ENCODE measurements at regions not wholly inside any gene's neighbourhood (a gene's known extent, or its start where the extent isn't known, plus 50 kb on each side); places are given as distances from the start of the nearest gene placed in this dataset.

GRCh38 chr6:23654745-23655144 is 471.3 kb upstream of the NRSN1 start:
- H3K79me2 ChIP-seq (ENCODE audit: insufficient read depth, low read length) = no peaks in the 10 kb centered on the region
- no peaks in the 10 kb centered on the region for H3K36me3 ChIP-seq (ENCODE audit: insufficient read depth, low read length)
- no peaks in the 10 kb centered on the region for H3K4me1 ChIP-seq (ENCODE audit: insufficient read depth, low read length)
- H3K9ac ChIP-seq (ENCODE audit: low read depth, low read length) = no peak overlapping the region
- no peaks in the 10 kb centered on the region for H4K20me1 ChIP-seq (ENCODE audit: insufficient read depth, low read length)
- DNase-seq (no peak), ATAC-seq (ENCODE audit: insufficient read depth, low read depth) (no peak)
- no peak overlapping the region for H3K27ac ChIP-seq (ENCODE audit: low read length)
- H2AFZ ChIP-seq (ENCODE audit: low read depth, low read length) = no peak overlapping the region
- H3K27me3 ChIP-seq (ENCODE audit: insufficient read depth, low read length, poor library complexity) = no peaks in the 10 kb centered on the region
- no peak overlapping the region for H3K4me2 ChIP-seq (ENCODE audit: insufficient read depth, low read length)
- TF ChIP-seq EZH2 (IDR thresholded peaks at IDR 0.05; ENCODE audit: borderline replicate concordance, low read depth, low read length, severe bottlenecking) = no peak
- no peak for TF ChIP-seq CTCF (IDR thresholded peaks at IDR 0.05; ENCODE audit: borderline replicate concordance, extremely low read depth, low read length, poor library complexity, severe bottlenecking)
- H3K9me3 ChIP-seq (ENCODE audit: insufficient read depth, low read length, severe bottlenecking) = no peaks in the 10 kb centered on the region
- H3K4me3 ChIP-seq (ENCODE audit: low read depth in 1 of 2, low read length in 2 of 2) = no peak overlapping the region

GRCh38 chr6:23655525-23655924 is 470.5 kb upstream of the NRSN1 start:
- no peak overlapping the region for H3K4me2 ChIP-seq (ENCODE audit: insufficient read depth, low read length)
- H3K9me3 ChIP-seq (ENCODE audit: insufficient read depth, low read length, severe bottlenecking) = no peaks in the 10 kb centered on the region
- no peaks in the 10 kb centered on the region for H3K79me2 ChIP-seq (ENCODE audit: insufficient read depth, low read length)
- no peaks in the 10 kb centered on the region for H4K20me1 ChIP-seq (ENCODE audit: insufficient read depth, low read length)
- H3K27me3 ChIP-seq (ENCODE audit: insufficient read depth, low read length, poor library complexity) = no peaks in the 10 kb centered on the region
- no peak overlapping the region for H3K4me3 ChIP-seq (ENCODE audit: low read depth in 1 of 2, low read length in 2 of 2)
- no peaks in the 10 kb centered on the region for H3K4me1 ChIP-seq (ENCODE audit: insufficient read depth, low read length)
- no peak for DNase-seq
- H2AFZ ChIP-seq (ENCODE audit: low read depth, low read length) = no peak overlapping the region
- H3K36me3 ChIP-seq (ENCODE audit: insufficient read depth, low read length) = no peaks in the 10 kb centered on the region
- no peak overlapping the region for H3K27ac ChIP-seq (ENCODE audit: low read length)
- TF ChIP-seq EZH2 (IDR thresholded peaks at IDR 0.05; ENCODE audit: borderline replicate concordance, low read depth, low read length, severe bottlenecking) (no peak), CTCF (IDR thresholded peaks at IDR 0.05; ENCODE audit: borderline replicate concordance, extremely low read depth, low read length, poor library complexity, severe bottlenecking) (no peak)
- ATAC-seq (ENCODE audit: insufficient read depth, low read depth) = no peak
- H3K9ac ChIP-seq (ENCODE audit: low read depth, low read length) = no peak overlapping the region

- no peak overlapping the region for H3K27ac ChIP-seq (ENCODE audit: low read length)
- no peak overlapping the region for H2AFZ ChIP-seq (ENCODE audit: low read depth, low read length)
- no peak overlapping the region for H3K4me3 ChIP-seq (ENCODE audit: low read depth in 1 of 2, low read length in 2 of 2)
- H3K4me1 ChIP-seq (ENCODE audit: insufficient read depth, low read length) = no peaks in the 10 kb centered on the region
- no peaks in the 10 kb centered on the region for H3K27me3 ChIP-seq (ENCODE audit: insufficient read depth, low read length, poor library complexity)
- no peak for DNase-seq
- TF ChIP-seq EZH2 (IDR thresholded peaks at IDR 0.05; ENCODE audit: borderline replicate concordance, low read depth, low read length, severe bottlenecking) = no peak
- TF ChIP-seq CTCF (IDR thresholded peaks at IDR 0.05; ENCODE audit: borderline replicate concordance, extremely low read depth, low read length, poor library complexity, severe bottlenecking) = no peak
- H4K20me1 ChIP-seq (ENCODE audit: insufficient read depth, low read length) = no peaks in the 10 kb centered on the region
- H3K9me3 ChIP-seq (ENCODE audit: insufficient read depth, low read length, severe bottlenecking) = no peaks in the 10 kb centered on the region
- H3K79me2 ChIP-seq (ENCODE audit: insufficient read depth, low read length) = no peaks in the 10 kb centered on the region
- no peak overlapping the region for H3K4me2 ChIP-seq (ENCODE audit: insufficient read depth, low read length)
- H3K9ac ChIP-seq (ENCODE audit: low read depth, low read length) = no peak overlapping the region
- no peaks in the 10 kb centered on the region for H3K36me3 ChIP-seq (ENCODE audit: insufficient read depth, low read length)
- ATAC-seq (ENCODE audit: insufficient read depth, low read depth) = no peak
These were observed 469.5 kb upstream of the NRSN1 start for GRCh38 chr6:23656255-23657194.

All from DND-41 (cell line).